ENCODE measurements at regions not wholly inside any gene's neighbourhood (a gene's known extent, or its start where the extent isn't known, plus 50 kb on each side); places are given as distances from the start of the nearest gene placed in this dataset.
"Not testable (repeated sequence)": the region's sequence is repeated elsewhere in the genome, so short reads cannot be mapped to it uniquely, and the experiment has no call there.

DNA sequence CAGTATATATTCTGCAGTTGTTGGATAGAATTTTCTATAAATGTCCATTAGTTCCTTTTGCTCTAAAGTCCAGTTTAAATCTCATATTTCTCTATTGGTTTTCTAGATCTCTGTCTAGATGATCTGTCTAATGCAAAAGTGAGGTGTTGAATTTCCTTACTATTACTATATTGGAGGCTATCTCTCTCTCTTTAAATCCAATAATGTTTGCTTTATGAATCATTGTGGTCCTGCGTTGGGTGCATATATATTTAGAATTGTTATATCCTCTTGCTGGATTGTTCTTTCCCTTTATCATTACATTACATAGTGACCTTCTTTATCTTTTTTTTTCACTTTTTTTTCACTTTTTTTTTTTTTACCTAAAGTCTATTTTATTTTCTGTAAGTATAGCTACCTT, 208.5 kb upstream of the ASCC3 start:
- Histone ChIP-seq H3K4me3 (ENCODE audit: control extremely low read depth in 1 of 5, extremely low read depth in 1 of 5, insufficient read depth in 1 of 5, low read depth in 2 of 5, low read length in 4 of 5) (no peak overlapping the region), H3K27me3 (replicated peaks in 1 of 4; ENCODE audit: control extremely low read depth in 1 of 4, control insufficient read depth in 3 of 4, insufficient read depth in 4 of 4, low read length in 3 of 4) (no peaks in the 10 kb centered on the region), H3K9me3 (ENCODE audit: control extremely low read depth in 1 of 3, control insufficient read depth in 2 of 3, insufficient read depth in 1 of 3, low read length in 2 of 3) (peaks cover 2 to 9% (median 8%) of the 10 kb centered on the region in 3 donors), H4K20me1 (ENCODE audit: control insufficient read depth, insufficient read depth, low read length, poor library complexity, severe bottlenecking) (no peaks in the 10 kb centered on the region), H2AFZ (ENCODE audit: insufficient read depth, low read depth, low read length, poor library complexity, severe bottlenecking) (no peak overlapping the region), H3K4me2 (replicated peaks; ENCODE audit: low read depth, low read length, poor library complexity, severe bottlenecking) (no peak overlapping the region), H3K9ac (ENCODE audit: low read length) (no peak overlapping the region), H3K36me3 (replicated peaks in 1 of 2; ENCODE audit: control extremely low read depth in 1 of 2, control insufficient read depth in 1 of 2, extremely low read depth in 1 of 2, insufficient read depth in 2 of 2, low read length in 1 of 2) (no peaks in the 10 kb centered on the region), H3K27ac (ENCODE audit: low read length in 2 of 2) (no peak overlapping the region), H3K79me2 (ENCODE audit: control insufficient read depth, insufficient read depth, low read length) (no peaks in the 10 kb centered on the region), H3K4me1 (ENCODE audit: control insufficient read depth in 2 of 2, insufficient read depth in 2 of 2, low read length in 2 of 2) (no peaks in the 10 kb centered on the region)
- peaks cover 10% of the 10 kb centered on the region for H3K9me3 Mint-ChIP-seq (ENCODE audit: insufficient read depth)
- DNase-seq (no peak), ATAC-seq (ENCODE audit: low read depth) (no peak)
- intact Hi-C loops (cut with micrococcal nuclease), result no loop called here
- TF ChIP-seq EZH2 (IDR thresholded peaks at IDR 0.05; ENCODE audit: borderline replicate concordance, insufficient read depth, low read depth, low read length, poor library complexity, severe bottlenecking), result no peak
- TF ChIP-seq, protein P1, sequence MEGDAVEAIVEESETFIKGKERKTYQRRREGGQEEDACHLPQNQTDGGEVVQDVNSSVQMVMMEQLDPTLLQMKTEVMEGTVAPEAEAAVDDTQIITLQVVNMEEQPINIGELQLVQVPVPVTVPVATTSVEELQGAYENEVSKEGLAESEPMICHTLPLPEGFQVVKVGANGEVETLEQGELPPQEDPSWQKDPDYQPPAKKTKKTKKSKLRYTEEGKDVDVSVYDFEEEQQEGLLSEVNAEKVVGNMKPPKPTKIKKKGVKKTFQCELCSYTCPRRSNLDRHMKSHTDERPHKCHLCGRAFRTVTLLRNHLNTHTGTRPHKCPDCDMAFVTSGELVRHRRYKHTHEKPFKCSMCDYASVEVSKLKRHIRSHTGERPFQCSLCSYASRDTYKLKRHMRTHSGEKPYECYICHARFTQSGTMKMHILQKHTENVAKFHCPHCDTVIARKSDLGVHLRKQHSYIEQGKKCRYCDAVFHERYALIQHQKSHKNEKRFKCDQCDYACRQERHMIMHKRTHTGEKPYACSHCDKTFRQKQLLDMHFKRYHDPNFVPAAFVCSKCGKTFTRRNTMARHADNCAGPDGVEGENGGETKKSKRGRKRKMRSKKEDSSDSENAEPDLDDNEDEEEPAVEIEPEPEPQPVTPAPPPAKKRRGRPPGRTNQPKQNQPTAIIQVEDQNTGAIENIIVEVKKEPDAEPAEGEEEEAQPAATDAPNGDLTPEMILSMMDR (IDR thresholded peaks at IDR 0.05), result no peak
- no CpG with 5 or more reads among the region's 1 CpG for WGBS (ENCODE audit: insufficient coverage)
- no peaks in the 10 kb centered on the region for H3K4me1 Mint-ChIP-seq
- CTCF ChIA-PET, result no interaction called here
- no peak overlapping the region for H3K27ac Mint-ChIP-seq
- H3K4me3 Mint-ChIP-seq, result no peak overlapping the region
- H3K27me3 Mint-ChIP-seq, result no peaks in the 10 kb centered on the region
- POLR2A ChIA-PET, result no interaction called here

DNA sequence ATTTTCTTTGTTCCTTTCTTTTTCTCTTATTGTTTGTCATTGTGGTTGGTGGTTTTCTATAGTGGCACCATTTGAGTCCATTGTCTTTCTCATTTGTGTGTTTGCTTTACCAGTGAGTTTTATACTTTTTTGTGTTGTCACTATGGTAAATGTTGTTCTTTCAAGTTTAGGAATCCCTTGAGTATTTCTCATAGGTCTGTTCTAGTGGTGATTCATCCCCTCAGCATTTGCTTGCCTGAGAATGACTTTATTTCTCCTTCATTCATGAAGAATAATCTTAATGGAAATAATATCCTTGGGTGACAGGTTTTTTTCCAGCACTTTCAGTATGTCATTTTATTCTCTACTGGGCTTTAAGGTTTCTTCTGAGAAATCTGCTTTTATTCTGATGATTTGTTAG, 209.2 kb upstream of the ASCC3 start:
- Histone ChIP-seq H2AFZ (ENCODE audit: insufficient read depth, low read depth, low read length, poor library complexity, severe bottlenecking) (no peak overlapping the region), H3K9me3 (ENCODE audit: control extremely low read depth in 1 of 3, control insufficient read depth in 2 of 3, insufficient read depth in 1 of 3, low read length in 2 of 3) (peaks cover 2 to 9% (median 8%) of the 10 kb centered on the region in 3 donors), H3K4me1 (ENCODE audit: control insufficient read depth in 2 of 2, insufficient read depth in 2 of 2, low read length in 2 of 2) (no peaks in the 10 kb centered on the region), H3K27me3 (replicated peaks in 1 of 4; ENCODE audit: control extremely low read depth in 1 of 4, control insufficient read depth in 3 of 4, insufficient read depth in 4 of 4, low read length in 3 of 4) (no peaks in the 10 kb centered on the region), H4K20me1 (ENCODE audit: control insufficient read depth, insufficient read depth, low read length, poor library complexity, severe bottlenecking) (no peaks in the 10 kb centered on the region), H3K79me2 (ENCODE audit: control insufficient read depth, insufficient read depth, low read length) (no peaks in the 10 kb centered on the region), H3K4me2 (replicated peaks; ENCODE audit: low read depth, low read length, poor library complexity, severe bottlenecking) (no peak overlapping the region), H3K27ac (ENCODE audit: low read length in 2 of 2) (no peak overlapping the region), H3K9ac (ENCODE audit: low read length) (no peak overlapping the region), H3K36me3 (replicated peaks in 1 of 2; ENCODE audit: control extremely low read depth in 1 of 2, control insufficient read depth in 1 of 2, extremely low read depth in 1 of 2, insufficient read depth in 2 of 2, low read length in 1 of 2) (no peaks in the 10 kb centered on the region), H3K4me3 (ENCODE audit: control extremely low read depth in 1 of 5, extremely low read depth in 1 of 5, insufficient read depth in 1 of 5, low read depth in 2 of 5, low read length in 4 of 5) (no peak overlapping the region)
- Mint-ChIP-seq H3K4me3 (no peak overlapping the region), H3K9me3 (ENCODE audit: insufficient read depth) (peaks cover 10% of the 10 kb centered on the region), H3K4me1 (no peaks in the 10 kb centered on the region), H3K27ac (no peak overlapping the region), H3K27me3 (no peaks in the 10 kb centered on the region)
- ChIA-PET CTCF (no interaction called here), POLR2A (no interaction called here)
- TF ChIP-seq EZH2 (IDR thresholded peaks at IDR 0.05; ENCODE audit: borderline replicate concordance, insufficient read depth, low read depth, low read length, poor library complexity, severe bottlenecking), result no peak
- TF ChIP-seq, protein P1 (IDR thresholded peaks at IDR 0.05), result no peak
- intact Hi-C loops (cut with micrococcal nuclease), result no loop called here
- DNase-seq, result no peak
- ATAC-seq (ENCODE audit: low read depth), result no peak

DNA sequence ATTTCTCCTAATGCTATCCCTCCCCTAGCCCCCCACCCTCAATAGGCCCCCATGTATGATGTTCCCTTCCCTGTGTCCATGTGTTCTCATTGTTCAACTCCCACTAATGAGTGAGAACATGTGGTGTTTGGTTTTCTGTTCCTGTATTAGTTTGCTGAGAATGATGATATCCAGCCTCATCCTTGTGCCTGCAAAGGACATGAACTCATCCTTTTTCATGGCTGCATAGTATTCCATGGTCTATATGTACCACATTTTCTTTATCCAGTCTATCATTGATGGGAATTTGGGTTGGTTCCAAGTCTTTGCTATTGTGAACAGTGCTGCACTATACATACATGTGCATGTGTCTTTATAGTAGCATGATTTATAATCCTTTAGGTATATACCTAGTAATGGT, 217.5 kb upstream of the ASCC3 start:
- H3K9me3 Mint-ChIP-seq (ENCODE audit: insufficient read depth); H3K27me3 ChIP-seq (replicated peaks in 1 of 4; ENCODE audit: control extremely low read depth in 1 of 4, control insufficient read depth in 3 of 4, insufficient read depth in 4 of 4, low read length in 3 of 4); H3K79me2 ChIP-seq (ENCODE audit: control insufficient read depth, insufficient read depth, low read length); H3K4me3 ChIP-seq (ENCODE audit: control extremely low read depth in 1 of 5, extremely low read depth in 1 of 5, insufficient read depth in 1 of 5, low read depth in 2 of 5, low read length in 4 of 5); DNase-seq; H3K4me1 Mint-ChIP-seq; H4K20me1 ChIP-seq (ENCODE audit: control insufficient read depth, insufficient read depth, low read length, poor library complexity, severe bottlenecking); intact Hi-C loops (cut with micrococcal nuclease); H3K27ac Mint-ChIP-seq; H3K9me3 ChIP-seq (ENCODE audit: control extremely low read depth in 1 of 3, control insufficient read depth in 2 of 3, insufficient read depth in 1 of 3, low read length in 2 of 3); H3K4me1 ChIP-seq (ENCODE audit: control insufficient read depth in 2 of 2, insufficient read depth in 2 of 2, low read length in 2 of 2); H2AFZ ChIP-seq (ENCODE audit: insufficient read depth, low read depth, low read length, poor library complexity, severe bottlenecking); H3K9ac ChIP-seq (ENCODE audit: low read length); H3K36me3 ChIP-seq (replicated peaks in 1 of 2; ENCODE audit: control extremely low read depth in 1 of 2, control insufficient read depth in 1 of 2, extremely low read depth in 1 of 2, insufficient read depth in 2 of 2, low read length in 1 of 2); H3K4me3 Mint-ChIP-seq; H3K27ac ChIP-seq (ENCODE audit: low read length in 2 of 2); ATAC-seq (ENCODE audit: low read depth); POLR2A ChIA-PET; CTCF ChIA-PET; H3K4me2 ChIP-seq (replicated peaks; ENCODE audit: low read depth, low read length, poor library complexity, severe bottlenecking); H3K27me3 Mint-ChIP-seq: not testable (repeated sequence)

Measured in B cell (primary cell).